SK-N-SH treated with all-trans-retinoic acid at 6 μM for 48 hours (cell line): ENCODE measurements at regions not wholly inside any gene's neighbourhood (a gene's known extent, or its start where the extent isn't known, plus 50 kb on each side); places are given as distances from the start of the nearest gene placed in this dataset.

Source experiments
- ATAC-seq: fragments of 200-7000 bp; cut with Tn5 transposase; 3 replicates; pipeline ENCODE4 v1.9.1; 2020; ENCODE audit warnings: mild to moderate bottlenecking, moderate library complexity
- ARNTL ChIP-seq: fragments of 450-650 bp; formaldehyde crosslinking; IDR thresholded peaks from 2 replicates; pipeline ENCODE4 v1.5.0; 2020; ENCODE audit warnings: low read depth, mild to moderate bottlenecking, moderate library complexity, borderline replicate concordance
- BACH2 ChIP-seq: fragments of 250-450 bp; sonication (Bioruptor Pico); IDR thresholded peaks from 2 replicates; pipeline ENCODE4 v1.9.0; 2021; ENCODE audit warnings: mild to moderate bottlenecking, borderline replicate concordance
- CREB5 ChIP-seq: fragments of 250-450 bp; sonication (Bioruptor Pico); IDR thresholded peaks from 2 replicates; pipeline ENCODE4 v1.5.1; 2020; ENCODE audit warnings: low read depth, mild to moderate bottlenecking, moderate library complexity
- CSDC2 ChIP-seq: fragments of 250-450 bp; sonication (Bioruptor Pico); IDR thresholded peaks from 2 replicates; pipeline ENCODE4 v1.5.0; 2020; ENCODE audit warnings: mild to moderate bottlenecking, moderate library complexity
- ESRRG ChIP-seq: fragments of 250-450 bp; sonication (Bioruptor Pico); IDR thresholded peaks from 2 replicates; pipeline ENCODE4 v1.6.1; 2021; ENCODE audit warnings: mild to moderate bottlenecking
- GLIS3 ChIP-seq: fragments of 250-450 bp; sonication (Bioruptor Pico); IDR thresholded peaks from 2 replicates; pipeline ENCODE4 v1.5.0; 2020; ENCODE audit warnings: mild to moderate bottlenecking, moderate library complexity
- ISL1 ChIP-seq: fragments of 250-450 bp; sonication (Bioruptor Pico); IDR thresholded peaks from 2 replicates; pipeline ENCODE4 v2.1.2; 2022; ENCODE audit warnings: mild to moderate bottlenecking, moderate library complexity
- OSR1 ChIP-seq: fragments of 250-450 bp; sonication (Bioruptor Pico); IDR thresholded peaks from 2 replicates; pipeline ENCODE4 v1.8.0; 2022; ENCODE audit warnings: moderate library complexity, mild to moderate bottlenecking, inconsistent platforms
- PATZ1 ChIP-seq: fragments of 250-450 bp; sonication (Bioruptor Pico); IDR thresholded peaks from 2 replicates; pipeline ENCODE4 v1.8.0; 2020; ENCODE audit warnings: mild to moderate bottlenecking, moderate library complexity, borderline replicate concordance
- PPARA ChIP-seq: fragments of 250-450 bp; sonication (Bioruptor Pico); IDR thresholded peaks from 2 replicates; pipeline ENCODE4 v1.5.0; 2020; ENCODE audit warnings: mild to moderate bottlenecking, borderline replicate concordance
- RARB ChIP-seq: fragments of 250-450 bp; sonication (Bioruptor Pico); IDR thresholded peaks from 2 replicates; pipeline ENCODE4 v1.8.0; 2021; ENCODE audit warnings: mild to moderate bottlenecking, moderate library complexity
- SNAI2 ChIP-seq: fragments of 250-450 bp; sonication (Bioruptor Pico); IDR thresholded peaks from 2 replicates; pipeline ENCODE4 v1.5.0; 2020; ENCODE audit warnings: mild to moderate bottlenecking, moderate library complexity
- TCF4 ChIP-seq: fragments of 250-450 bp; sonication (Bioruptor Pico); IDR thresholded peaks from 2 replicates; pipeline ENCODE4 v1.8.0; 2021; ENCODE audit warnings: mild to moderate bottlenecking, moderate library complexity, borderline replicate concordance
- TOX ChIP-seq: fragments of 250-450 bp; sonication (Bioruptor Pico); IDR thresholded peaks from 2 replicates; pipeline ENCODE4 v1.8.0; 2021; ENCODE audit warnings: mild to moderate bottlenecking, moderate library complexity, borderline replicate concordance
- ZC3H10 ChIP-seq: fragments of 250-450 bp; sonication (Bioruptor Pico); IDR thresholded peaks from 2 replicates; pipeline ENCODE4 v1.5.1; 2021; ENCODE audit warnings: mild to moderate bottlenecking, moderate library complexity
- ZFP3 ChIP-seq: fragments of 250-450 bp; sonication (Bioruptor Pico); IDR thresholded peaks from 2 replicates; pipeline ENCODE4 v1.5.0; 2020; ENCODE audit warnings: mild to moderate bottlenecking, moderate library complexity
- ZFP30 ChIP-seq: fragments of 450-650 bp; formaldehyde crosslinking; IDR thresholded peaks from 2 replicates; pipeline ENCODE4 v1.5.0; 2022; ENCODE audit warnings: mild to moderate bottlenecking, moderate library complexity
- ZNF565 ChIP-seq: fragments of 450-650 bp; formaldehyde crosslinking; conservative IDR thresholded peaks from 2 replicates; pipeline ENCODE4 v1.5.0; 2020; ENCODE audit warnings: low read depth, mild to moderate bottlenecking, moderate library complexity
- ZNF70 ChIP-seq: fragments of 450-650 bp; formaldehyde crosslinking; IDR thresholded peaks from 2 replicates; pipeline ENCODE4 v1.5.0; 2020; ENCODE audit warnings: mild to moderate bottlenecking, moderate library complexity
- ZNF8 ChIP-seq: fragments of 450-650 bp; formaldehyde crosslinking; IDR thresholded peaks from 2 replicates; pipeline ENCODE4 v1.5.0; 2020; ENCODE audit warnings: mild to moderate bottlenecking, moderate library complexity
- TF ChIP-seq, protein P1 (sequence below): fragments of 250-450 bp; sonication (Bioruptor Pico); IDR thresholded peaks from 2 replicates; pipeline ENCODE4 v1.8.0; 2021; ENCODE audit warnings: low read depth, mild to moderate bottlenecking, moderate library complexity, borderline replicate concordance
- TF ChIP-seq, protein P2 (sequence below): fragments of 250-450 bp; sonication (Bioruptor Pico); IDR thresholded peaks from 2 replicates; pipeline ENCODE4 v1.5.1; 2021; ENCODE audit warnings: mild to moderate bottlenecking, moderate library complexity

DNA sequence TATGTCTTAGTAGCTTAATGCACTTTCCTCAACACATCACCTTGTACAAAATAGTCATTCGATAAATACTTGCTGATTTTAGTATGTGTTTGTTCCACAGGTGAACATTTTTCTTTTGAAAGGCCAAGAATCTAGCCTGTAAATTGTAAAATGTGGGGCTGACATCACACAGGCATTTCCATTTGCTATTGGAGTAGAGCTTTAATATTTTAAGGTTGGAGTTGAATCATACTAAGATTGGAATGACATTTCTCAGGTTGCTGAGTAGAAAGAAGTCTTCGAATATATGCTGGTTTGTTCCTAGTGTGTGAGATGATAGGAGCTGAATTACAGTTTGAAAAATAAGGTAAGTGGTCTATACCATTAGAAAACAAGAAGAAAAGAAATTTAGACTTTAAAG lies 112.3 kb upstream of the FRY start:
- ATAC-seq, result no peak
- TF ChIP-seq ZNF70 (CRISPR knock-in tag) (no peak), CREB5 (CRISPR knock-in tag) (no peak), RARB (CRISPR knock-in tag) (no peak), CSDC2 (no peak), ESRRG (no peak)

- TF ChIP-seq ZNF565 (CRISPR knock-in tag) (no peak), ESRRG (no peak), BACH2 (CRISPR knock-in tag) (no peak)
- no peak for ATAC-seq
These were observed 111.4 kb upstream of the FRY start for GRCh38 chr13:31919971-31920726.

DNA sequence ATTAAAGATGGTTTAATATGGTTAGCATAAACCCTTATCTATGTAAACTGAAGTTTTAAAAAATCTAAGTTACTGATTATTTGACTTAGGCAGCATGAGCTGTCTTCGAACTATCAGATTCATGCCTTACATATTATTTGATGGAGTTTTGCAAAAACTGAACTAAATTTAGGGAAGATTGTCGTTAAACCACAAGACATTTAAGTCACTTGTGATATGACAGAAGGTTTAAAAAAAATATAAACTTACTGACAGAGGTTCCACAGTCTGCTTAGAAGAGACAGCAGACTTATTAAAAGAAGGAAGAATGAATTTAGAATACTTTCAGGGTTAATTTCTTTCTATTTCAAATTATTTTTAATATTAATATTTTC lies 110.9 kb upstream of the FRY start:
- no peak for TF ChIP-seq ARNTL (CRISPR knock-in tag)
- no peak for TF ChIP-seq PPARA (CRISPR knock-in tag)
- no peak for TF ChIP-seq SNAI2
- TF ChIP-seq, protein P1, sequence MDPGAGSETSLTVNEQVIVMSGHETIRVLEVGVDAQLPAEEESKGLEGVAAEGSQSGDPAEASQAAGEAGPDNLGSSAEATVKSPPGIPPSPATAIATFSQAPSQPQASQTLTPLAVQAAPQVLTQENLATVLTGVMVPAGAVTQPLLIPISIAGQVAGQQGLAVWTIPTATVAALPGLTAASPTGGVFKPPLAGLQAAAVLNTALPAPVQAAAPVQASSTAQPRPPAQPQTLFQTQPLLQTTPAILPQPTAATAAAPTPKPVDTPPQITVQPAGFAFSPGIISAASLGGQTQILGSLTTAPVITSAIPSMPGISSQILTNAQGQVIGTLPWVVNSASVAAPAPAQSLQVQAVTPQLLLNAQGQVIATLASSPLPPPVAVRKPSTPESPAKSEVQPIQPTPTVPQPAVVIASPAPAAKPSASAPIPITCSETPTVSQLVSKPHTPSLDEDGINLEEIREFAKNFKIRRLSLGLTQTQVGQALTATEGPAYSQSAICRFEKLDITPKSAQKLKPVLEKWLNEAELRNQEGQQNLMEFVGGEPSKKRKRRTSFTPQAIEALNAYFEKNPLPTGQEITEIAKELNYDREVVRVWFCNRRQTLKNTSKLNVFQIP (CRISPR knock-in tag), result no peak
- no peak for TF ChIP-seq ZFP3 (CRISPR knock-in tag)
- TF ChIP-seq OSR1 (CRISPR knock-in tag), result no peak
- TF ChIP-seq CSDC2, result no peak
- TF ChIP-seq RARB (CRISPR knock-in tag), result no peak
- TF ChIP-seq TCF4 (CRISPR knock-in tag), result no peak
- no peak for TF ChIP-seq ZNF565 (CRISPR knock-in tag)
- no peak for TF ChIP-seq ZNF70 (CRISPR knock-in tag)
- no peak for TF ChIP-seq ZFP30 (CRISPR knock-in tag)
- TF ChIP-seq ZC3H10 (CRISPR knock-in tag), result no peak
- no peak for TF ChIP-seq BACH2 (CRISPR knock-in tag)
- TF ChIP-seq CREB5 (CRISPR knock-in tag), result no peak
- no peak for TF ChIP-seq ISL1
- TF ChIP-seq PATZ1, result no peak
- ATAC-seq, result no peak

DNA sequence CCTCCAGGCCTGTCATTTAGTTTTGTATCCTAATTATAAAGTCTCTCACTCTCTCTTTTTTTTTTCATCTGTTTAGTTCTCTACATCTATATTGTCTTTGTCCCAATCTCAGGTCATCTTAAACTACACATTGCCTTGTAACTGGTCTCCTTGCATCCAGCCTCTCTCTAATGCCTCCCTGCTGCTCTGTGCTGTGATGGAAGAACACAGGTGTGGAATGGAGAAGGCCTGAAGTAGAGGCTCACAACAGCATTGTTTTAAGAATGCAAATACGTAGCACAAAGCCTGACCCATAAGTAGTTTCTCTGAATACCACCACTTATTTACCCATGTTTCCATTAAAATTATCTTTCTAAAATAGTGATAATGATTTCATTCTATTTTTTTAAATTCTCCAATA lies 108.8 kb upstream of the FRY start:
- no peak for TF ChIP-seq CSDC2
- TF ChIP-seq BACH2 (CRISPR knock-in tag), result no peak
- no peak for TF ChIP-seq ZNF565 (CRISPR knock-in tag)
- no peak for TF ChIP-seq ZC3H10 (CRISPR knock-in tag)
- TF ChIP-seq, protein P1 (CRISPR knock-in tag), result no peak
- TF ChIP-seq GLIS3, result no peak
- no peak for TF ChIP-seq ARNTL (CRISPR knock-in tag)
- no peak for TF ChIP-seq SNAI2
- TF ChIP-seq, protein P2, sequence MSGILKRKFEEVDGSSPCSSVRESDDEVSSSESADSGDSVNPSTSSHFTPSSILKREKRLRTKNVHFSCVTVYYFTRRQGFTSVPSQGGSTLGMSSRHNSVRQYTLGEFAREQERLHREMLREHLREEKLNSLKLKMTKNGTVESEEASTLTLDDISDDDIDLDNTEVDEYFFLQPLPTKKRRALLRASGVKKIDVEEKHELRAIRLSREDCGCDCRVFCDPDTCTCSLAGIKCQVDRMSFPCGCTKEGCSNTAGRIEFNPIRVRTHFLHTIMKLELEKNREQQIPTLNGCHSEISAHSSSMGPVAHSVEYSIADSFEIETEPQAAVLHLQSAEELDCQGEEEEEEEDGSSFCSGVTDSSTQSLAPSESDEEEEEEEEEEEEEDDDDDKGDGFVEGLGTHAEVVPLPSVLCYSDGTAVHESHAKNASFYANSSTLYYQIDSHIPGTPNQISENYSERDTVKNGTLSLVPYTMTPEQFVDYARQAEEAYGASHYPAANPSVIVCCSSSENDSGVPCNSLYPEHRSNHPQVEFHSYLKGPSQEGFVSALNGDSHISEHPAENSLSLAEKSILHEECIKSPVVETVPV (CRISPR knock-in tag), result no peak
- TF ChIP-seq TOX (CRISPR knock-in tag), result no peak
- TF ChIP-seq ZFP30 (CRISPR knock-in tag), result no peak
- TF ChIP-seq PPARA (CRISPR knock-in tag), result no peak
- TF ChIP-seq ZNF8 (CRISPR knock-in tag), result no peak
- TF ChIP-seq OSR1 (CRISPR knock-in tag), result no peak
- no peak for ATAC-seq
